K562 (cell line): ENCODE measurements at regions not wholly inside any gene's neighbourhood (a gene's known extent, or its start where the extent isn't known, plus 50 kb on each side); places are given as distances from the start of the nearest gene placed in this dataset.

ENCODE experiments used
- ATAC-seq: fragments of 200-7000 bp; cut with Tn5 transposase; 3 replicates; pipeline ENCODE4 v1.9.1; 2020; ENCODE audit warnings: moderate library complexity
- BruUV-seq: library from RNA; stranded (reverse); fragments of 400-500 nt; replicated peaks from 2 replicates; lab custom pipeline; 2021; lab: Mats Ljungman, UMichigan
- CTCF ChIA-PET: fragments of 300-600 bp; formaldehyde crosslinking; extraction: SDS; loops from one replicate; lab custom pipeline; 2021; ENCODE audit warnings: low intra/inter-chr PET ratio; lab: Yijun Ruan, JAX
- POLR2A ChIA-PET: fragments of 300-600, 350-650 bp; sonication (Branson Sonifier 250); formaldehyde crosslinking; extraction: SDS; loops from one replicate; lab custom pipeline; 2021; ENCODE audit warnings: antibody characterized with exemption, inconsistent platforms; lab: Yijun Ruan, JAX
- DNase-seq, 4 experiments: peaks; one replicate each; pipeline versions ENCODE4 v3.0.0 to v3.0.0-alpha.2; 2011 to 2018; ENCODE audit warnings: low spot score in 3 of 4, mixed read lengths in 3 of 4; ENCODE audit errors: extremely low read depth in 1 of 4
- FAIRE-seq: peaks from 2 replicates; lab custom pipeline; 2011; peaks lifted over from hg19 to GRCh38; lab: Jason Lieb, UNC
- H2AFZ ChIP-seq: 2 replicates; pipeline ENCODE4 v1.6.0; 2011; ENCODE audit warnings: low read depth, low read length, control low read depth, inconsistent platforms
- H3K27ac ChIP-seq: fragments of 200-600 bp; 3 replicates; pipeline ENCODE4 v1.8.0; 2011; ENCODE audit warnings: low read depth, mild to moderate bottlenecking, control low read depth, inconsistent platforms, low read length, moderate library complexity, mixed read lengths; ENCODE audit errors: extremely low read depth
- H3K27me3 ChIP-seq, 2 experiments: fragments of 300-600 bp in 1 of 2; 2 replicates in 1 of 2; 3 replicates in 1 of 2; pipeline versions ENCODE4 v1.6.0 to v1.8.0; 2011; ENCODE audit warnings: inconsistent platforms in 2 of 2, low read length in 2 of 2, mild to moderate bottlenecking in 1 of 2, mixed read lengths in 1 of 2, moderate library complexity in 1 of 2; ENCODE audit not compliant: control insufficient read depth in 2 of 2, insufficient read depth in 2 of 2
- H3K36me3 ChIP-seq: fragments of 300-600 bp; 3 replicates; pipeline ENCODE4 v1.8.0; 2011; ENCODE audit warnings: mild to moderate bottlenecking, low read length, inconsistent platforms; ENCODE audit not compliant: control insufficient read depth, insufficient read depth
- H3K4me1 ChIP-seq, 2 experiments: fragments of 200-600 bp in 1 of 2; replicated peaks in 1 of 2; 2 replicates in 1 of 2; 3 replicates in 1 of 2; pipeline versions ENCODE4 v1.5.1 to v1.8.0; 2011; ENCODE audit warnings: inconsistent platforms in 2 of 2, low read length in 2 of 2, mild to moderate bottlenecking in 1 of 2, mixed read lengths in 1 of 2, moderate library complexity in 1 of 2; ENCODE audit not compliant: control insufficient read depth in 2 of 2, insufficient read depth in 2 of 2
- H3K4me2 ChIP-seq: 2 replicates; pipeline ENCODE4 v1.6.1; 2011; ENCODE audit warnings: low read length, control low read depth, inconsistent platforms, mixed read lengths; ENCODE audit not compliant: insufficient read depth
- H3K4me3 ChIP-seq: fragments of 200-600 bp; sonication (generic), shearing (Covaris generic); 2 replicates; pipeline ENCODE4 v1.5.1; 2016; ENCODE audit warnings: control low read depth, inconsistent platforms
- H3K79me2 ChIP-seq: fragments of 200-600 bp; 3 replicates; pipeline ENCODE4 v1.8.0; 2011; ENCODE audit warnings: low read length, inconsistent platforms; ENCODE audit not compliant: control insufficient read depth, insufficient read depth
- H3K9ac ChIP-seq, 2 experiments: 2 replicates each; pipeline versions ENCODE4 v1.6.0 to v1.6.1; 2011; ENCODE audit warnings: low read depth in 2 of 2, low read length in 2 of 2, control low read depth in 1 of 2, inconsistent platforms in 1 of 2, mild to moderate bottlenecking in 1 of 2, mixed read lengths in 1 of 2; ENCODE audit not compliant: insufficient read depth in 1 of 2
- H3K9me1 ChIP-seq: one replicate; pipeline ENCODE4 v1.6.0; 2011; ENCODE audit warnings: inconsistent platforms, mild to moderate bottlenecking, low read length, moderate library complexity; ENCODE audit not compliant: control insufficient read depth, insufficient read depth
- H3K9me3 ChIP-seq: replicated peaks from 2 replicates; pipeline ENCODE4 v1.5.1; 2011; ENCODE audit warnings: low read depth, low read length, inconsistent platforms; ENCODE audit not compliant: control insufficient read depth, insufficient read depth
- H4K20me1 ChIP-seq: replicated peaks from 2 replicates; pipeline ENCODE4 v1.6.1; 2011; ENCODE audit warnings: low read length, inconsistent platforms, mixed read lengths; ENCODE audit not compliant: control insufficient read depth, insufficient read depth
- BRF2 ChIP-seq: IDR thresholded peaks from 3 replicates; pipeline ENCODE4 v1.6.1; 2011; ENCODE audit warnings: borderline replicate concordance, mild to moderate bottlenecking; ENCODE audit not compliant: insufficient read length, insufficient read depth
- CBX2 ChIP-seq: fragments of 200-600 bp; sonication (generic); IDR thresholded peaks from one replicate; pipeline ENCODE4 v1.6.1; 2012; ENCODE audit warnings: mild to moderate bottlenecking, low read length, inconsistent platforms; ENCODE audit not compliant: insufficient read depth, poor library complexity, severe bottlenecking
- KAT2B ChIP-seq: IDR thresholded peaks from one replicate; pipeline ENCODE4 v1.6.1; 2012; ENCODE audit warnings: low read depth, mild to moderate bottlenecking, control low read depth, inconsistent platforms, low read length, moderate library complexity
- ZBTB8A ChIP-seq: fragments of 450-650 bp; IDR thresholded peaks from 2 replicates; pipeline ENCODE4 v1.6.1; 2018; ENCODE audit warnings: mild to moderate bottlenecking, moderate library complexity; ENCODE audit not compliant: partially characterized antibody
- ZFP36 ChIP-seq: fragments of 150-350 bp; IDR thresholded peaks from 2 replicates; pipeline ENCODE4 v1.6.1; 2018; ENCODE audit warnings: low read length, low read depth; ENCODE audit not compliant: partially characterized antibody
- ZNF174 ChIP-seq: fragments of 250-450 bp; sonication (Bioruptor Pico); IDR thresholded peaks from 2 replicates; pipeline ENCODE4 v1.4.0; 2020; ENCODE audit warnings: mild to moderate bottlenecking
- ZNF23 ChIP-seq: fragments of 250-450 bp; sonication (Bioruptor Pico); IDR thresholded peaks from 2 replicates; pipeline ENCODE4 v1.4.0; 2020; ENCODE audit warnings: mild to moderate bottlenecking
- WGBS: fragments of 100-300 bp; shearing (Covaris generic); methylation state at CpG from one replicate; pipeline ENCODE4 v1.1.6; 2016; ENCODE audit warnings: low coverage, mixed read lengths; ENCODE audit not compliant: insufficient coverage; ENCODE audit errors: missing lambda C conversion rate; 5-methylcytosine and 5-hydroxymethylcytosine counted together
- in situ Hi-C: fragments of 300-500 bp; cut with MboI; formaldehyde crosslinking; loops from 4 replicates; pipeline ENCODE4 v1.15.0; 2018; ENCODE audit warnings: inconsistent platforms, mixed read lengths
- intact Hi-C: fragments of 100-400 bp; cut with micrococcal nuclease; formaldehyde crosslinking; loops from 2 replicates; pipeline ENCODE4 v1.14.2; 2022
- TF ChIP-seq, protein P1 (sequence below), 2 experiments: fragments of 450-650 bp; IDR thresholded peaks; 2 replicates each; pipeline ENCODE4 v1.6.1; 2018; ENCODE audit warnings: mild to moderate bottlenecking in 2 of 2, low read depth in 1 of 2; ENCODE audit not compliant: partially characterized antibody in 2 of 2
- TF ChIP-seq, protein P2 (sequence below), 2 experiments: fragments of 450-650 bp in 1 of 2; IDR thresholded peaks; 2 replicates each; pipeline ENCODE4 v1.6.1; 2011 to 2017; ENCODE audit warnings: low read depth in 2 of 2, antibody characterized with exemption in 1 of 2, borderline replicate concordance in 1 of 2, low read length in 1 of 2, mild to moderate bottlenecking in 1 of 2, mixed read lengths in 1 of 2; ENCODE audit not compliant: control insufficient read depth in 1 of 2

GRCh38 chr1:60345049-60345448 lies 271.5 kb upstream of the C1orf87 start (continued):
- TF ChIP-seq BRF2 (no peak), CBX2 (no peak), ZNF23 (CRISPR knock-in tag) (no peak)
- TF ChIP-seq, protein P1, sequence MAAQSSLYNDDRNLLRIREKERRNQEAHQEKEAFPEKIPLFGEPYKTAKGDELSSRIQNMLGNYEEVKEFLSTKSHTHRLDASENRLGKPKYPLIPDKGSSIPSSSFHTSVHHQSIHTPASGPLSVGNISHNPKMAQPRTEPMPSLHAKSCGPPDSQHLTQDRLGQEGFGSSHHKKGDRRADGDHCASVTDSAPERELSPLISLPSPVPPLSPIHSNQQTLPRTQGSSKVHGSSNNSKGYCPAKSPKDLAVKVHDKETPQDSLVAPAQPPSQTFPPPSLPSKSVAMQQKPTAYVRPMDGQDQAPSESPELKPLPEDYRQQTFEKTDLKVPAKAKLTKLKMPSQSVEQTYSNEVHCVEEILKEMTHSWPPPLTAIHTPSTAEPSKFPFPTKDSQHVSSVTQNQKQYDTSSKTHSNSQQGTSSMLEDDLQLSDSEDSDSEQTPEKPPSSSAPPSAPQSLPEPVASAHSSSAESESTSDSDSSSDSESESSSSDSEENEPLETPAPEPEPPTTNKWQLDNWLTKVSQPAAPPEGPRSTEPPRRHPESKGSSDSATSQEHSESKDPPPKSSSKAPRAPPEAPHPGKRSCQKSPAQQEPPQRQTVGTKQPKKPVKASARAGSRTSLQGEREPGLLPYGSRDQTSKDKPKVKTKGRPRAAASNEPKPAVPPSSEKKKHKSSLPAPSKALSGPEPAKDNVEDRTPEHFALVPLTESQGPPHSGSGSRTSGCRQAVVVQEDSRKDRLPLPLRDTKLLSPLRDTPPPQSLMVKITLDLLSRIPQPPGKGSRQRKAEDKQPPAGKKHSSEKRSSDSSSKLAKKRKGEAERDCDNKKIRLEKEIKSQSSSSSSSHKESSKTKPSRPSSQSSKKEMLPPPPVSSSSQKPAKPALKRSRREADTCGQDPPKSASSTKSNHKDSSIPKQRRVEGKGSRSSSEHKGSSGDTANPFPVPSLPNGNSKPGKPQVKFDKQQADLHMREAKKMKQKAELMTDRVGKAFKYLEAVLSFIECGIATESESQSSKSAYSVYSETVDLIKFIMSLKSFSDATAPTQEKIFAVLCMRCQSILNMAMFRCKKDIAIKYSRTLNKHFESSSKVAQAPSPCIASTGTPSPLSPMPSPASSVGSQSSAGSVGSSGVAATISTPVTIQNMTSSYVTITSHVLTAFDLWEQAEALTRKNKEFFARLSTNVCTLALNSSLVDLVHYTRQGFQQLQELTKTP (IDR thresholded peaks at IDR 0.05; ENCODE audit: low read depth in 1 of 2, partially characterized antibody in 2 of 2) = no peak

DNA sequence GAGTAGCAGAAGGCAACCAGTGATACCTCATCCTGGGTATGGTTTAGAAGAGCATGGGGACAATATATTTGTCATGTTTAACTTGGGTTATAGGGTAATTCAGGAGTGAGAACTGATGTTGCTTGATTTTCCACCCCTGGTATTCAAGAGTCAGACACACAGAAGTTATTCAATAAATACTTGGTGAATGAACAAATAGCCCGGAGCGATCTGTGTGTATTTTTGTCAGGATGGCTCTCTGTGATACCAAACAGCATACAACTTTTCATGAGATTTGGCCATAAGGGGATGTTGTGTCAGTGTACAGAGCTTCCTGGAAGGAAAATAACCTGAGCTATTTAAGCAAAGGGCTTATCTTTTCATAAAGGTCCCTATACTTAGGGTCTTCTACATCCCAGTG lies 270.2 kb upstream of the C1orf87 start:
- FAIRE-seq = no peak
- POLR2A ChIA-PET = no interaction called here

More for the DNA sequence above, 270.2 kb upstream of the C1orf87 start:
- in situ Hi-C loops (no loop called here), intact Hi-C loops (no loop called here)
- no peaks in the 10 kb centered on the region for H4K20me1 ChIP-seq
- TF ChIP-seq ZNF174 (CRISPR knock-in tag) = no peak
- TF ChIP-seq, protein P2, sequence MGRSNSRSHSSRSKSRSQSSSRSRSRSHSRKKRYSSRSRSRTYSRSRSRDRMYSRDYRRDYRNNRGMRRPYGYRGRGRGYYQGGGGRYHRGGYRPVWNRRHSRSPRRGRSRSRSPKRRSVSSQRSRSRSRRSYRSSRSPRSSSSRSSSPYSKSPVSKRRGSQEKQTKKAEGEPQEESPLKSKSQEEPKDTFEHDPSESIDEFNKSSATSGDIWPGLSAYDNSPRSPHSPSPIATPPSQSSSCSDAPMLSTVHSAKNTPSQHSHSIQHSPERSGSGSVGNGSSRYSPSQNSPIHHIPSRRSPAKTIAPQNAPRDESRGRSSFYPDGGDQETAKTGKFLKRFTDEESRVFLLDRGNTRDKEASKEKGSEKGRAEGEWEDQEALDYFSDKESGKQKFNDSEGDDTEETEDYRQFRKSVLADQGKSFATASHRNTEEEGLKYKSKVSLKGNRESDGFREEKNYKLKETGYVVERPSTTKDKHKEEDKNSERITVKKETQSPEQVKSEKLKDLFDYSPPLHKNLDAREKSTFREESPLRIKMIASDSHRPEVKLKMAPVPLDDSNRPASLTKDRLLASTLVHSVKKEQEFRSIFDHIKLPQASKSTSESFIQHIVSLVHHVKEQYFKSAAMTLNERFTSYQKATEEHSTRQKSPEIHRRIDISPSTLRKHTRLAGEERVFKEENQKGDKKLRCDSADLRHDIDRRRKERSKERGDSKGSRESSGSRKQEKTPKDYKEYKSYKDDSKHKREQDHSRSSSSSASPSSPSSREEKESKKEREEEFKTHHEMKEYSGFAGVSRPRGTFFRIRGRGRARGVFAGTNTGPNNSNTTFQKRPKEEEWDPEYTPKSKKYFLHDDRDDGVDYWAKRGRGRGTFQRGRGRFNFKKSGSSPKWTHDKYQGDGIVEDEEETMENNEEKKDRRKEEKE (IDR thresholded peaks at IDR 0.05; ENCODE audit: borderline replicate concordance in 1 of 2, control insufficient read depth in 1 of 2, low read depth in 2 of 2, low read length in 1 of 2) = no peak
- TF ChIP-seq ZBTB8A = no peak
- TF ChIP-seq ZFP36 = no peak
- no peak for TF ChIP-seq KAT2B
- H3K9me1 ChIP-seq = no peaks in the 10 kb centered on the region
- no peak overlapping the region for H3K9ac ChIP-seq
- H3K4me1 ChIP-seq = no peaks in the 10 kb centered on the region
- H3K4me3 ChIP-seq = no peak overlapping the region
- no peak overlapping the region for H2AFZ ChIP-seq
- no peak overlapping the region for H3K27ac ChIP-seq
- CTCF ChIA-PET = no interaction called here
- DNase-seq = no peak
- no peaks in the 10 kb centered on the region for H3K9me3 ChIP-seq
- H3K79me2 ChIP-seq = no peaks in the 10 kb centered on the region
- no peaks in the 10 kb centered on the region for H3K36me3 ChIP-seq
- no peaks in the 10 kb centered on the region for H3K27me3 ChIP-seq
- no peak for ATAC-seq
- BruUV-seq = no TSS peak
- H3K4me2 ChIP-seq = no peak overlapping the region
- WGBS = 0% methylated on average over 2 of the region's 2 CpGs
